ENCODE measurements at regions not wholly inside any gene's neighbourhood (a gene's known extent, or its start where the extent isn't known, plus 50 kb on each side); places are given as distances from the start of the nearest gene placed in this dataset.

DNA sequence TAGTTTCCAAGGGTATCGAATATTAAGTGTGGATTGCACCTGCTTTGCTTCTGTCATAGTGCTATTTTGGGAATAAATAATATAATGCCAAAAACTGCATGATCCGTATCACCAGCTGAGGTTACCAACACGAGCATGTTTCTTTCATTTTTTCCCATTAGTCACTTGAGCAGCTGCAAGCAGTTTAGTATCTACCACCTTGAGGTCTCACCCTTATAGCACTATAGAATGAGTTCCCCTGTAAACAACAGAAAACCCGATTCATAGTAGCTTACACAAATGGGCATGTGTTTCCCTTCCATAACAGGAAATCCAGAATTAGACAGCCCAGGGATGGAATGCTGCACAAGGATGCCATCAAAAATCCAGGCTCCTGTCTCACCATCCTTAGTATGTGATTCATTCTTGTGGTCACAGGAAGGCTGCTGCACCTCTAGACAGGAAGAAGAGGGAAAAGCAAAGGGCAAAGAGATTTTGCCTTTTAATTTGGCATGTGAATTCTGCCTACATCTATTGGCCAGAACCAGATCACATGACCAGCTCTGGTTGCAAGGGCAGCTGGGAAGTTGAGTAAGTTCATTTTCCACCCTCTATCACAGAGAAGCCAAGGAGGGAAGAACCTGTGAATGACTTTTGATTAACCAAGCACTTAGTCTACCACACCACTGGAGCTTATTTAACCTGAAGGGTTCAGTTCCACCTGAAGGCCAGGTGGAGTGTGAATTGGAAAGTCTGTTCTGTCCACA lies 91.3 kb upstream of the SLC25A36 start:
- peaks cover 0 to 4% of the 10 kb centered on the region in 2 experiments for H3K4me1 ChIP-seq (ENCODE audit: control insufficient read depth in 1 of 2, extremely low read depth in 1 of 2, insufficient read depth in 2 of 2, low read length in 2 of 2)
- H3K4me3 Mint-ChIP-seq = no peak overlapping the region
- no peak overlapping the region for H3K27ac ChIP-seq (ENCODE audit: low read length)
- ATAC-seq (replicated peaks in 1 of 4) = no peak
- ChIA-PET CTCF (no interaction called here), POLR2A (no interaction called here)
- WGBS (ENCODE audit: insufficient coverage) = 0% methylated on average over 1 of the region's 4 CpGs
- no peaks in the 10 kb centered on the region for H3K36me3 ChIP-seq (ENCODE audit: control insufficient read depth in 2 of 2, extremely low read depth in 1 of 2, insufficient read depth in 1 of 2, low read length in 1 of 2)
- peaks cover 0 to 4% (median 0%) of the 10 kb centered on the region in 3 donors for H3K9me3 Mint-ChIP-seq
- no peak overlapping the region for H3K27ac Mint-ChIP-seq
- no peak for DNase-seq
- peaks cover 0 to 10% (median 6%) of the 10 kb centered on the region in 3 donors for H3K4me1 Mint-ChIP-seq
- H3K27me3 Mint-ChIP-seq = peaks cover 6 to 19% of the 10 kb centered on the region in 2 donors
- H3K27me3 ChIP-seq (replicated peaks in 1 of 2; ENCODE audit: control insufficient read depth in 2 of 2, extremely low read depth in 1 of 2, insufficient read depth in 2 of 2, low read length in 1 of 2) = no peaks in the 10 kb centered on the region
- H3K36me3 Mint-ChIP-seq = no peaks in the 10 kb centered on the region
- H3K9me3 ChIP-seq = no peaks in the 10 kb centered on the region
- H3K4me3 ChIP-seq (ENCODE audit: control insufficient read depth in 1 of 2, extremely low read depth in 1 of 2, low read length in 1 of 2) = no peak overlapping the region

DNA sequence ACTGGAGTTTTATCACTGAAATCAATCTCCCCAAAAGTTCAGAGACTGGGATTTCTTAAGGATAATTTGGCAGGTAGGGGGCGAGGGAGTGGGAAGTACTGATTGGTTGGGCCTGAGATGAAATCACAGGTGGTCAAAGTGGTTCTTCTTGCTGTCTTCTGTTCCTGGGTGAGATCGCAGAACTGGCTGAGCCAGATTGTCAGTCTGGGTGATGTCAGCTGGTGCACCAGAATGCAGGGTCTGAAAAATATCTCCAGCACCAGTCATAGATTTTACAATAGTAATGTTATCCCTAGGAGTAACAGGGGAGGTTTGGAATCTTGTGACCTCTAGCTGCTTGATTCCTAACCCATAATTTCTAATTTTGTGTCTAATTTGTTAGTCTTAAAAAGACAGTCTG lies 86.7 kb upstream of the SLC25A36 start:
- H3K27ac ChIP-seq (ENCODE audit: low read length) = no peak overlapping the region
- peaks cover 0 to 4% (median 0%) of the 10 kb centered on the region in 3 donors for H3K9me3 Mint-ChIP-seq
- H3K27me3 Mint-ChIP-seq = peaks cover 6 to 14% of the 10 kb centered on the region in 2 donors
- H3K27ac Mint-ChIP-seq = no peak overlapping the region
- H3K36me3 ChIP-seq (ENCODE audit: control insufficient read depth in 2 of 2, extremely low read depth in 1 of 2, insufficient read depth in 1 of 2, low read length in 1 of 2) = no peaks in the 10 kb centered on the region
- no peaks in the 10 kb centered on the region for H3K36me3 Mint-ChIP-seq
- ChIA-PET POLR2A (no interaction called here), CTCF (no interaction called here)
- no peak for ATAC-seq (replicated peaks in 1 of 4)
- no peak for DNase-seq
- WGBS (ENCODE audit: insufficient coverage) = no CpG with 5 or more reads among the region's 2 CpGs
- H3K27me3 ChIP-seq (replicated peaks in 1 of 2; ENCODE audit: control insufficient read depth in 2 of 2, extremely low read depth in 1 of 2, insufficient read depth in 2 of 2, low read length in 1 of 2) = peaks cover 0 to 2% of the 10 kb centered on the region in 2 experiments
- H3K4me1 Mint-ChIP-seq = no peaks in the 10 kb centered on the region
- H3K9me3 ChIP-seq = no peaks in the 10 kb centered on the region
- no peak overlapping the region for H3K4me3 Mint-ChIP-seq
- H3K4me1 ChIP-seq (ENCODE audit: control insufficient read depth in 1 of 2, extremely low read depth in 1 of 2, insufficient read depth in 2 of 2, low read length in 2 of 2) = no peaks in the 10 kb centered on the region
- H3K4me3 ChIP-seq (ENCODE audit: control insufficient read depth in 1 of 2, extremely low read depth in 1 of 2, low read length in 1 of 2) = no peak overlapping the region

DNA sequence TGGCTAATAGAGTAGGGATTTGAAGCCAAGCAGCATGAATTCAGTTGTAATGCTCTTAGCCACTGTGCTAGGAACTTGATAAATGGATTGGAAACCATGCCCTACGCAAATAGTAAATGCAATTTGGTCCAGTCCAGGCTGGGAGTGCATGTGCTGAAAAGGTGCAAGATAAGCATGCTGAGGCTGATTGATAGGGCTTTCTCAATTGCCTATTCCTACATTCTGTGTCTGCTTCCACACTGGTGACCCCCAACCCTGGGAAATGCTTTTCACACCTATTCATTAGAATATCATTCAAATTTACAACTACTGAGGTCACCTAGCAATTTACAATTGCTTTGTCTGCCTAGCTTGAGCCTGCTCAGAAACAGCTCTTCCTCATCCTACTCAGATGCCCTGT lies 84.7 kb upstream of the SLC25A36 start:
- DNase-seq = no peak
- H3K9me3 Mint-ChIP-seq = peaks cover 0 to 4% (median 0%) of the 10 kb centered on the region in 3 donors
- H3K4me3 Mint-ChIP-seq = no peak overlapping the region

DNA sequence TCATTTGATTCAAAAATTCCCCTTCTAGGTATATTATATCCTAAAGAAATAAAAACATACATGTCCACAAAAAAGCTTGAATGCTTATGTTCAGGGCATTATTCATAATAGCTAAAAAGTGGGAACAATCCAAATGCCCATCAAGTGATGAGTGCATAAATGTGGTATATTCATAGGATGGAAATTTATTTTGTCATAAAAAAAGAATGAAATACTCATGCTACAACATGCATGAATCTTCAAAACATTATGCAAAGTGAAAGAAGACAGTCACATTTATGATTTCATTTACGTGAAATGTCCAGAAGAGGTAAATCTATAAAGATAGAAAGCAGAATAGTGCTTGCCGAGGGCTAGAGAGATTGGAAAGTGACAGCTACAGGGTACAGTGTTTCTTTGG lies 83.6 kb upstream of the SLC25A36 start:
- Histone ChIP-seq H3K4me3 (ENCODE audit: control insufficient read depth in 1 of 2, extremely low read depth in 1 of 2, low read length in 1 of 2) (no peak overlapping the region), H3K36me3 (ENCODE audit: control insufficient read depth in 2 of 2, extremely low read depth in 1 of 2, insufficient read depth in 1 of 2, low read length in 1 of 2) (no peaks in the 10 kb centered on the region), H3K27ac (ENCODE audit: low read length) (no peak overlapping the region), H3K9me3 (no peaks in the 10 kb centered on the region), H3K27me3 (replicated peaks in 1 of 2; ENCODE audit: control insufficient read depth in 2 of 2, extremely low read depth in 1 of 2, insufficient read depth in 2 of 2, low read length in 1 of 2) (peaks cover 0 to 2% of the 10 kb centered on the region in 2 experiments), H3K4me1 (ENCODE audit: control insufficient read depth in 1 of 2, extremely low read depth in 1 of 2, insufficient read depth in 2 of 2, low read length in 2 of 2) (no peaks in the 10 kb centered on the region)
- Mint-ChIP-seq H3K36me3 (no peaks in the 10 kb centered on the region), H3K9me3 (peaks cover 0 to 4% (median 0%) of the 10 kb centered on the region in 3 donors), H3K4me1 (no peaks in the 10 kb centered on the region), H3K27ac (no peak overlapping the region), H3K27me3 (peaks cover 3% of the 10 kb centered on the region in 2 donors), H3K4me3 (no peak overlapping the region)
- no peak for DNase-seq
- ChIA-PET POLR2A (no interaction called here), CTCF (no interaction called here)
- no peak for ATAC-seq (replicated peaks in 1 of 4)
- WGBS (ENCODE audit: insufficient coverage) = no CpG with 5 or more reads among the region's 2 CpGs

More for the DNA sequence above, 84.7 kb upstream of the SLC25A36 start:
- peaks cover 0 to 2% of the 10 kb centered on the region in 2 experiments for H3K27me3 ChIP-seq (replicated peaks in 1 of 2; ENCODE audit: control insufficient read depth in 2 of 2, extremely low read depth in 1 of 2, insufficient read depth in 2 of 2, low read length in 1 of 2)
- H3K4me1 Mint-ChIP-seq = no peaks in the 10 kb centered on the region
- WGBS (ENCODE audit: insufficient coverage) = no CpG with 5 or more reads among the region's 1 CpG
- ChIA-PET CTCF (no interaction called here), POLR2A (no interaction called here)
- H3K9me3 ChIP-seq = no peaks in the 10 kb centered on the region
- H3K36me3 Mint-ChIP-seq = no peaks in the 10 kb centered on the region
- no peaks in the 10 kb centered on the region for H3K4me1 ChIP-seq (ENCODE audit: control insufficient read depth in 1 of 2, extremely low read depth in 1 of 2, insufficient read depth in 2 of 2, low read length in 2 of 2)
- H3K4me3 ChIP-seq (ENCODE audit: control insufficient read depth in 1 of 2, extremely low read depth in 1 of 2, low read length in 1 of 2) = no peak overlapping the region
- peaks cover 0 to 3% of the 10 kb centered on the region in 2 donors for H3K27me3 Mint-ChIP-seq
- H3K36me3 ChIP-seq (ENCODE audit: control insufficient read depth in 2 of 2, extremely low read depth in 1 of 2, insufficient read depth in 1 of 2, low read length in 1 of 2) = no peaks in the 10 kb centered on the region
- no peak overlapping the region for H3K27ac Mint-ChIP-seq
- no peak for ATAC-seq (replicated peaks in 1 of 4)
- H3K27ac ChIP-seq (ENCODE audit: low read length) = no peak overlapping the region

DNA sequence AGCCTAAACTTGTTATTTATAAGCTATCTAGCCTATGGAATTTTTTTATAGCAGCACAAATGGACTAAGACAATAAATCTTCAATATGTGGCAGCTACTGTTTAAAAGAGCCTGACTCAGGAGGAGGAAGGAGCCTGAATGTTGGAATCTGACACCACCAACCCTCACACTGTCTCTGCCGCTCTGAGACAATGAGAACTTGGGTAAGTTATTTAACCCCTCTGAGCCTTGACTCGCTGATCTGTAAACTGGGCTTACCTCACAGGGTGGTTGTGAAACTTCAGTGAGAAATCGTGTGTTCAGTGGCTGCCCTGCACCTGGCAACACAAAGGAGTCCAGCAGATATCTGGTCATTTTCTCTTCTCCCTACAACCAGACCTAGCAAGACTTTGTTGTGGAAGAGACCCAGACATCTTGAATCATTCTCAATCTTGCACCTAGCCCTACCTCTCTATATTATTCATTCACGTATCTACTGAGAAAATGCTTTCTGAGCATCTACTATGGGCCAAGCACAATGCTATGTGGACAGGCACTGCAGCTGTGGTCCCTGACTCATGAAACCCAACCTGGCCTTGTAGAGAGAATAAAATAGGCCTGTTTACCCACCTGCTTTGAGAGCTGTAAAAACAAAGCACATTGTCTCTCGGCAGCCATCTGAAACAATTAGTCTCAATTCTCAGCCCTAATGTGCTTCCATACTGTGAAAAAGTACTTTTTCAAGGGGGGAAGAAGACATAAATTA lies 81.9 kb upstream of the SLC25A36 start:
- H3K36me3 Mint-ChIP-seq = no peaks in the 10 kb centered on the region
- CTCF ChIA-PET = no interaction called here
- H3K4me3 ChIP-seq (ENCODE audit: control insufficient read depth in 1 of 2, extremely low read depth in 1 of 2, low read length in 1 of 2) = no peak overlapping the region

DNA sequence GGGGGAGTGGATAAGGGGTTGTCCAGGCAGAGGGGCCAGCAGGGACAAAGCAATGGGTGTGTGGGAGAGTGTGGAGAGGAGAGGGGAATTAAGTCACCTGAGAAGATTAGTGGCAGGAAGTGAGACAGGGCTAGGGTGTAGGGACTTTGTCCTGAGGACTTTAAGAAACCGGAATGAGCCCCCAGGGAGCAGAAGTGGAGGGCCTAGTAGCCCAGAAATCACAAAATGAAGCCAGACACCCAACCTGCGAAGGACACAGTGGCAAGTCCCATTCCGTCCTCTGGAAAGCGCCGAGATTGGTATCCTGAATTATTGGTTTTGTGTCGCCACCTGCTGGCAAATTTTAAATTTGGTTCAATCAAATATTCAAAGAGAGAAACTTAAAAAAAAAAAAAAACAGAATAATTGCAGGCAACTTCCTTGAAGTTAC lies 78.0 kb upstream of the SLC25A36 start:
- Histone ChIP-seq H3K4me1 (ENCODE audit: control insufficient read depth in 1 of 2, extremely low read depth in 1 of 2, insufficient read depth in 2 of 2, low read length in 2 of 2) (peaks cover 0 to 3% of the 10 kb centered on the region in 2 experiments), H3K27me3 (replicated peaks in 1 of 2; ENCODE audit: control insufficient read depth in 2 of 2, extremely low read depth in 1 of 2, insufficient read depth in 2 of 2, low read length in 1 of 2) (no peaks in the 10 kb centered on the region), H3K4me3 (ENCODE audit: control insufficient read depth in 1 of 2, extremely low read depth in 1 of 2, low read length in 1 of 2) (no peak overlapping the region), H3K27ac (ENCODE audit: low read length) (no peak overlapping the region), H3K9me3 (no peaks in the 10 kb centered on the region), H3K36me3 (ENCODE audit: control insufficient read depth in 2 of 2, extremely low read depth in 1 of 2, insufficient read depth in 1 of 2, low read length in 1 of 2) (no peaks in the 10 kb centered on the region)
- Mint-ChIP-seq H3K36me3 (no peaks in the 10 kb centered on the region), H3K9me3 (no peaks in the 10 kb centered on the region), H3K27ac (no peak overlapping the region), H3K27me3 (peaks cover 5 to 7% of the 10 kb centered on the region in 2 donors), H3K4me3 (no peak overlapping the region), H3K4me1 (no peaks in the 10 kb centered on the region)
- CTCF ChIA-PET = interaction anchor here (0.6 to 3.0 kb wide), 5 partner anchors 324 to 1436 kb away, joined by 3 to 12 read pairs (median 9); no protein-coding TSS in a partner anchor
- POLR2A ChIA-PET = no interaction called here
- 0% methylated on average over 1 of the region's 6 CpGs for WGBS (ENCODE audit: insufficient coverage)
- DNase-seq = peak in 24 of 35 experiments; percentile 1 to 57 (median 10)
- no peak for ATAC-seq (replicated peaks in 1 of 4)

More for the DNA sequence above, 81.9 kb upstream of the SLC25A36 start:
- Histone ChIP-seq H3K36me3 (ENCODE audit: control insufficient read depth in 2 of 2, extremely low read depth in 1 of 2, insufficient read depth in 1 of 2, low read length in 1 of 2) (no peaks in the 10 kb centered on the region), H3K9me3 (no peaks in the 10 kb centered on the region), H3K27me3 (replicated peaks in 1 of 2; ENCODE audit: control insufficient read depth in 2 of 2, extremely low read depth in 1 of 2, insufficient read depth in 2 of 2, low read length in 1 of 2) (peaks cover 0 to 2% of the 10 kb centered on the region in 2 experiments), H3K27ac (ENCODE audit: low read length) (no peak overlapping the region), H3K4me1 (ENCODE audit: control insufficient read depth in 1 of 2, extremely low read depth in 1 of 2, insufficient read depth in 2 of 2, low read length in 2 of 2) (peaks cover 0 to 3% of the 10 kb centered on the region in 2 experiments)
- no peak overlapping the region for H3K27ac Mint-ChIP-seq
- POLR2A ChIA-PET = no interaction called here
- whole genome bisulfite sequencing (ENCODE audit: insufficient coverage) = 78% methylated on average over 3 of the region's 5 CpGs
- peaks cover 2 to 4% of the 10 kb centered on the region in 2 donors for H3K27me3 Mint-ChIP-seq
- no peaks in the 10 kb centered on the region for H3K9me3 Mint-ChIP-seq
- DNase-seq = no peak
- H3K4me1 Mint-ChIP-seq = no peaks in the 10 kb centered on the region
- no peak for ATAC-seq (replicated peaks in 1 of 4)
- no peak overlapping the region for H3K4me3 Mint-ChIP-seq
